Activated CD4-positive, alpha-beta T cell treated with anti-CD3 and anti-CD28 coated beads, Interleukin-2, amount 10 ng/mL, durations not matched to agents 7 days and 5 days (primary cell): ENCODE measurements at regions not wholly inside any gene's neighbourhood (a gene's known extent, or its start where the extent isn't known, plus 50 kb on each side); places are given as distances from the start of the nearest gene placed in this dataset.

Source experiments
- CTCF ChIA-PET: fragments of 350-600 bp; sonication (Branson Sonifier 250); formaldehyde crosslinking; loops from one replicate; lab custom pipeline; 2021; ENCODE audit warnings: antibody characterized with exemption; lab: Charles Lee
- POLR2A ChIA-PET: fragments of 350-600 bp; sonication (Branson Sonifier 250); formaldehyde crosslinking; loops from one replicate; lab custom pipeline; 2021; ENCODE audit warnings: antibody characterized with exemption; lab: Charles Lee
- DNase-seq: peaks from one replicate; pipeline ENCODE4 v3.0.0-alpha.2; 2020
- H3K27ac Mint-ChIP-seq: one replicate; pipeline ENCODE4 v1.8.0; 2021; ENCODE audit warnings: mild to moderate bottlenecking, moderate library complexity, mixed read lengths
- H3K27me3 Mint-ChIP-seq: one replicate; pipeline ENCODE4 v1.8.0; 2021; ENCODE audit warnings: mixed read lengths
- H3K36me3 Mint-ChIP-seq: one replicate; pipeline ENCODE4 v1.8.0; 2021; ENCODE audit warnings: low read depth, mixed read lengths
- H3K4me1 Mint-ChIP-seq: one replicate; pipeline ENCODE4 v1.8.0; 2021; ENCODE audit warnings: mixed read lengths
- H3K4me3 Mint-ChIP-seq: one replicate; pipeline ENCODE4 v1.8.0; 2021; ENCODE audit warnings: mild to moderate bottlenecking, moderate library complexity, mixed read lengths
- H3K9me3 Mint-ChIP-seq: one replicate; pipeline ENCODE4 v1.8.0; 2021; ENCODE audit warnings: mixed read lengths

DNA sequence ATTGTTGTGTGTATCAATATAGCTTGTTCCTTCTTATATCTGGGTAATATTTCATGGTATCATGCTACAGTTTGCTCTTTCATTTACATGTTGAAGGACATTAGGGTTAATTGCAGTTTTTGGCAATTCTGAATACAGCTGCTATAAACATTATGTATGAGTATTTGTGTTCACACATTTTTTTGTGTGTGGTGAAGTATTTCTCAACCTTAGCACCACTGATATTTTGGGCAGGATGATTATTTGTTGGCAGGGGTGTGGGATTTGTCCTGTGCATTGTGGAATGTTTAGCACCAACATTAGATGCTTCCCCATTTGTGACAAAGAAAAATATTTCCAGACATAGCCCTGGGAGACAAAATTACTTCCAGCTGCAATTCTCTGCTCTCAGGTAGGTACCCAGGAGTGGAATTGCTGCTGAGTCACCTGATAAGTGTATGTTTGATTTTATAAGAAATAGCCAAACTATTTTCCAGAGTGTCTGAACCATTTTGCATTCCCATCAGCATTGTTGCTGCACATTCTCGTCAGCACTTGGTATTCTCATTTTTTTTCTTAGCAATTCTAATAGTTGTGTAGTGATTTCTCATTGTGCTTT is 128.2 kb downstream of the SNX19 start:
- CTCF ChIA-PET, result interaction anchor here (0.6 kb wide), 1 partner anchor 293 kb away, joined by 4 read pairs; no protein-coding TSS in a partner anchor
- H3K36me3 Mint-ChIP-seq, result no peaks in the 10 kb centered on the region
- H3K27me3 Mint-ChIP-seq, result peaks cover 6% of the 10 kb centered on the region
- no peaks in the 10 kb centered on the region for H3K4me1 Mint-ChIP-seq
- H3K9me3 Mint-ChIP-seq, result no peaks in the 10 kb centered on the region
- DNase-seq, result no peak
- no peak overlapping the region for H3K27ac Mint-ChIP-seq
- POLR2A ChIA-PET, result no interaction called here
- H3K4me3 Mint-ChIP-seq, result no peak overlapping the region

DNA sequence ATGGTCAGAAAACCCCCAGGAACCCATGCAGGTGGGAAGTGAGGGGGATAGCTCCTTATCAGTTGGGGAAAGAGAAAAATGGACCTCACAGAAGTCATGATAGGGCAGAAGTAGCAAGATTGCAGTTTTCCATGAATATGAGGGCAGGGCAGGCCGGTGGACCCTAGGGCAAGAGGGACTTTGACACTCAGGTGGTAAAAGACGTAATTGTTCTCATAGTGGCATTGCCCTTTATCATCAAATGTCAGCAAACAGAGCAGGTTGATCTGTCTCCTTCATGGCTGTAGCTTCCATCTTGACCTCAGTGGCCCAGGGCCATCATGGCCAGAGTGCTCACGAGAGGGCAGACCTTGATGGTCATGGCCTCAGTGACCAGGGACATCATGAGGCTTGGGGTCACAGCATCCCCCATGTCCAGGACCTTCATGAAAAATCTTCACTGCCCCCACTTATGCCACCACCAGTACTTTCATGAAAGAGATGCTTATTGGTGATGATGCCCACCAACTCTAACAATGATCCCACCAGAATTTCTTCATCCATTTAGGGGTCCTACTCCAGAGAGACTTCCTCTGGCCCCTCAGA is 127.1 kb downstream of the SNX19 start:
- CTCF ChIA-PET, result no interaction called here
- no peaks in the 10 kb centered on the region for H3K36me3 Mint-ChIP-seq
- DNase-seq, result no peak
- H3K27me3 Mint-ChIP-seq, result peaks cover 11% of the 10 kb centered on the region
- no peak overlapping the region for H3K27ac Mint-ChIP-seq
- no peaks in the 10 kb centered on the region for H3K9me3 Mint-ChIP-seq
- H3K4me3 Mint-ChIP-seq, result no peak overlapping the region
- H3K4me1 Mint-ChIP-seq, result no peaks in the 10 kb centered on the region
- POLR2A ChIA-PET, result no interaction called here

DNA sequence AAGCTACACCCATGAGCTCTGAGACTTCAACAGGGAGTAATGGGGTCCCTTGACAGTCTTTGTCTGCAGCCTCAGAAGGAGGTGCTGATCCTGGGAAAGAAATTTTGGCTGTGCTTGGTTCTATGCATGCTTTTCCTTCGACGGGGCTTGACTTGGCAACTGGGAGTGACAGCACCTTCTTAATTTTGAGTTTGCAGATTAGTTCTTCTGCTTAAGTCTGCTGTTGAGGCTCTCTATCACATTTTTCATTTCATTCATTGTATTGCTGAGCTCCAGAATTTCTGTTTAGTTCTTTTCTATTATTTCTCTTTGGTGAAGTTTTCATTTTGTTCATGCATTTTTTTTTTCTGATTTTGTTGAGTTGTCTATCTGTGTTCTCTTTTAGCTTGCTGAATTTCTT is 125.6 kb downstream of the SNX19 start:
- Mint-ChIP-seq H3K27ac (no peak overlapping the region), H3K4me1 (no peaks in the 10 kb centered on the region), H3K9me3 (no peaks in the 10 kb centered on the region), H3K4me3 (no peak overlapping the region), H3K27me3 (peaks cover 12% of the 10 kb centered on the region), H3K36me3 (no peaks in the 10 kb centered on the region)
- no peak for DNase-seq
- POLR2A ChIA-PET, result interaction anchor here (0.5 kb wide), 1 partner anchor 73 kb away, joined by 3 read pairs; no protein-coding TSS in a partner anchor
- CTCF ChIA-PET, result no interaction called here

DNA sequence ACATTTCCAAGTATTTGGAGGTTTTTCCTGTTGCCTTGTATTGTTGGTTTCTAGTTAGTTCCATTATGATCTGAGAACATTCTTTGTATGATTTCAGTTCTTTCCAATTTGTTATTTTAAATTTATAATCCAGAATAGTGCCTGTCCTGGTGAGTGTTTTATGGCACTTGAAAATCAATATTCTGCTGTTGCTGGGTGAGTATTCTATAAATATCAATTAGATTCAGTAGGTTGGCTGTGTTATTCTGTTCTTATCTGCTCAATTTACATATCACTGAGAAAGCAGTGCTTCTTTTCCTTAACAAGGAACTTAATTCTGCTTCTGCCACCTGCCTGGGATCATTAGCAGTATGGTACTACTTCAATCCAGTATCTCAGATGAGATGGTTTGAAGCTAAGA is 123.5 kb downstream of the SNX19 start:
- Mint-ChIP-seq H3K27ac (no peak overlapping the region), H3K4me1 (no peaks in the 10 kb centered on the region), H3K27me3 (peaks cover 12% of the 10 kb centered on the region), H3K9me3 (no peaks in the 10 kb centered on the region), H3K4me3 (no peak overlapping the region), H3K36me3 (no peaks in the 10 kb centered on the region)
- ChIA-PET POLR2A (no interaction called here), CTCF (no interaction called here)
- no peak for DNase-seq

DNA sequence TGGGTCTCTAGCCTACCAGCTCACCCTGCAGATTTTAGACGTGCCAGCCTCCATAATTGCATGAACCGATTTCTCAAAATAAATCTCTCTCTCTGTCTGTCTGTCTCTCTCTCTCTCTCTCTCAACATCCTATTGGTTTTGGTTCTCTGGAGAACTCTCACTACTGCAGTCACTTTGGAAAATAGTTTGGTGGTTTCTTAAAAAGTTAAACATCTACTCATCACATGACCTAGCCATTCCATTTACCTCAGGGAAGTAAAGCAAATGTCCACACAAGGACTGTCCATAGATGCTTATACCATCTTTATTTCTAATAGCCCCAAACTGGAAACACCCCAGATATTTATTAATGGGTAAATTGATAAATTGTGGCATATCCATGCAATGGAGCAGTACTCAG is 119.5 kb downstream of the SNX19 start:
- Mint-ChIP-seq H3K9me3 (no peaks in the 10 kb centered on the region), H3K27me3 (peaks cover 10% of the 10 kb centered on the region), H3K27ac (no peak overlapping the region), H3K36me3 (no peaks in the 10 kb centered on the region), H3K4me1 (no peaks in the 10 kb centered on the region), H3K4me3 (no peak overlapping the region)
- POLR2A ChIA-PET, result no interaction called here
- CTCF ChIA-PET, result no interaction called here
- DNase-seq, result no peak

DNA sequence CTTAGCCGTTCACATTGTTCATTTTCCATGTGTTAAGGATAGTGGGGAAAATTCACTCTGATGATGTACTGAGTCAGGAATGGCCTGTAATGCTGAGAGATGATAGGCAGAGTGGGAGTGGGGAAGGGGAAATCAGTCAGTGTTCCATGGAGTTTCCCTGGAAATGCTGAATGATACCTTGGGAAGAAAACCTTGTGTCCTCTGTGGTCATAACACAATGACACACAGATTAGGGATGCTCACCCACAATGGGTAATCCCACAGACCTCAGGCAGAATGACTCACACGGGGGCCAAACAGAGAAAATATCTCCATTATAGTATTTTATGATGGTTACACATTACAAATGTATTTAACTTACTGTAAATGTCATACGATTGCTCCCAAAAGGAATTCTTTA is 118.0 kb downstream of the SNX19 start:
- Mint-ChIP-seq H3K27ac (no peak overlapping the region), H3K9me3 (no peaks in the 10 kb centered on the region), H3K36me3 (no peaks in the 10 kb centered on the region), H3K27me3 (peaks cover 4% of the 10 kb centered on the region), H3K4me1 (no peaks in the 10 kb centered on the region), H3K4me3 (no peak overlapping the region)
- POLR2A ChIA-PET, result no interaction called here
- CTCF ChIA-PET, result no interaction called here
- DNase-seq, result no peak

DNA sequence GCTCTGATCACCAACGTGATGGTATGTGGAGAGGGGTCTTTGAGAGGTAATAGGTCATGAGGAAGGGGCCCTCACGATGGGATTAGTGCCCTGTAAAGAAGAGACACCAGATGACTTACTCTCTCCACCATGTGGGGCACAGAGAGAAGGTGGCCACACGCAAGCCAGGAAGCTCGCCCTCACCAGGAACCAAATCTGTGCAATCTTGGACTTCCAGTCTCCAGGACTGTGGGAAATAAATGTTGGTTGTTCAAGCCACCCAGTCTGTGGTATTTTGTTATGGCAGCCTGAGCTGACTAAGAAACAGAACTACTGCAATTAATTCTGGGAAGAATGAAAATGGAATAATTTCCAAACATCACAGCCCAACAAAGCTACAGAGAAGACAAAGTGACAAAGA is 117.5 kb downstream of the SNX19 start:
- Mint-ChIP-seq H3K27ac (no peak overlapping the region), H3K4me1 (no peaks in the 10 kb centered on the region), H3K27me3 (peaks cover 3% of the 10 kb centered on the region), H3K9me3 (no peaks in the 10 kb centered on the region), H3K4me3 (no peak overlapping the region), H3K36me3 (no peaks in the 10 kb centered on the region)
- ChIA-PET CTCF (no interaction called here), POLR2A (no interaction called here)
- DNase-seq, result no peak

DNA sequence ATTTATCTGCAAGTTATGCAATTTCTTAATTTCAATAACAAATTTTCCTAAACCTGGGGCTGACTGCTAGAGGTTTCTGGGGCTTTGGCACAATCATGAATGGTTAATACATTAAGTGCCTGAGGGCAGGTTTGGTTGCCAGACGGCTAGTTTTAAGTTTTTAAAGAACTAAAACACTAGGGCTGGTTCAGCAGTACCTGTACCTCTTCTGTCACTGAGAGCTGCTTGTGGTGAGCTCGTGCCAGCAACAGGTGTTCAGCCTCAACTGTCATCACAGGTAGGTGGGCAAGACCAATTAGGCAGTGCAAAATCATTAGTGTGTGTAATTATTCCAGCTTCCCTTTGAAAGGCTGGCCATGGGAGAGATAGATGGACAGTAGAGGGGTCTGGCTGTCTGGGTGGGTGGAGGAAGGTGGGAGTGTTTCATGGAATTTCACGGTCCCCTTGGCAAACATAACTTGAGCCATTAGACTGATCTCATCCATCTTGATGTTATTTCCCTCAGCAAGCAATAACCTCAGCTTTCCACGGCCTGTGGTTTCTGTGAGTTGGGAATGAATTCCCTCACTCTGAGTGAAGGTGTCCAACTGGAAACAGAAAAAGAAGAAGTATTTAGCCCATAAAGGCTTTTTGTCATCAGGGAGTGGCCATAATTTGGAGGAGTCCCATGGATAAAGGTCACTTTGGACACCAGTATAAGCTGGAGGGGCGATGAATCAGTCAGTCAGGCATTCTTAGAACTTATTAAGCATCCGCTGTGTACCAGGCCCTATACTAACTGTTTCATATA is 114.8 kb downstream of the SNX19 start:
- Mint-ChIP-seq H3K36me3 (no peaks in the 10 kb centered on the region), H3K27me3 (no peaks in the 10 kb centered on the region), H3K4me3 (no peak overlapping the region), H3K27ac (no peak overlapping the region), H3K4me1 (no peaks in the 10 kb centered on the region), H3K9me3 (no peaks in the 10 kb centered on the region)
- POLR2A ChIA-PET, result no interaction called here
- CTCF ChIA-PET, result no interaction called here
- DNase-seq, result no peak

DNA sequence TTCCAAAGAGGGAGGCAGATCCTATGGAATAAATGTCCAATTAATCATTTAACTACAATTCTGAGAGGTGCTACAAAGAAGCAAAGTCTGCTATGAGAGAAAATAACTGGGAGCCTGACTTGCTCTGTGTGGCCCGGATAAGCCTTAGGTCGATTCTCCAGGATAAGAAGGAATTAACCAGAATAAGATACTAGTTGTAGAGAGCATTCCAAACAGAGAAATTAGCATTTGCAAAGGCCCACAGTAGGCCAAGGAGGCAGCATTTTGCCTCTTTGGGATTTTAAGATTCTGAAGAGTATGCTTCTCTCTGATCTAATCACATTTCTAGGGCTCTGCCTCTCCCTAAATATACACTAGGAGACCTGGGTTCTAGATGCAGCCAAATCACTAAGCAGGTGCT is 113.7 kb downstream of the SNX19 start:
- no peaks in the 10 kb centered on the region for H3K36me3 Mint-ChIP-seq
- ChIA-PET CTCF (interaction anchor here (1.5 kb wide), 1 partner anchor 349 kb away, joined by 3 read pairs; no protein-coding TSS in a partner anchor), POLR2A (no interaction called here)
- H3K27me3 Mint-ChIP-seq, result no peaks in the 10 kb centered on the region
- H3K9me3 Mint-ChIP-seq, result no peaks in the 10 kb centered on the region
- H3K27ac Mint-ChIP-seq, result no peak overlapping the region
- no peaks in the 10 kb centered on the region for H3K4me1 Mint-ChIP-seq
- no peak for DNase-seq
- no peak overlapping the region for H3K4me3 Mint-ChIP-seq

DNA sequence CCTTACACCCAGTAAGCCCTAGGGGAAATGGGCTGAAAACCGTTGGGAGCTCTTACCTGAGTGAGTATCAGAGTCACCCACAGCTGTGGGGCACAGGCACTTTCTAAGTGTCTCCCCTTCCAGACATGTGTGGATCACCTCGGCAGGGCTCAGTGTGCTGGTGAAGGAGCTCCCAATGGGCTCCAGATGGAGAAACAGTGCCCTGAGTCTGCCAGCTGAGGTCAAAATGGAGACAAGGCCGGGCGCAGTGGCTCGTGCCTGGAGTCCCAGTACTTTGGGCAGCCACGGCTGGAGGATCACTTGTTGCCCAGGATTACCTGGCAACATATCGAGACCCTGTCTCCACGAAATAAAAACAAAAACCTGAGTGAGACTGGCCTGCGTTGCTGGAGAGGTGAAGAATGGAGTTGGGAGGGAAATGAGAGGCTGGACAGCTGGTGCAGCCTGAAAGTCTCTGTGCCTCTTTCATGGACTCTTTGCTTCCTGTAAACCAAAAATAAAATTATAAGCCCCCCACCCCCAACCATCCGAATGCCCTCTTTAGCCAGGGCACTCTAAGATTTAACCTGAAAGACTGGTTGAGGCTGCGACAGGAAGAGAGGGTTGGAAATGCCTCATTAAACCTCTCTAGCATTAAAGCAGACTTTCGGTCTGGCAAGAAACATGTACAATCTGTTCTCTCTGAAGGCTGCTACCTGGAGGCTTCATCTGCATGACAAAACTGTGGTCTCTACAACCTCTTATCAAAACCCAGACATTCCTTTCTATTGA is 111.8 kb downstream of the SNX19 start:
- Mint-ChIP-seq H3K9me3 (no peaks in the 10 kb centered on the region), H3K27me3 (no peaks in the 10 kb centered on the region), H3K4me1 (no peaks in the 10 kb centered on the region), H3K27ac (no peak overlapping the region), H3K36me3 (no peaks in the 10 kb centered on the region), H3K4me3 (no peak overlapping the region)
- DNase-seq, result no peak
- CTCF ChIA-PET, result interaction anchor here (1.5 kb wide), 1 partner anchor 351 kb away, joined by 3 read pairs; no protein-coding TSS in a partner anchor
- POLR2A ChIA-PET, result no interaction called here

DNA sequence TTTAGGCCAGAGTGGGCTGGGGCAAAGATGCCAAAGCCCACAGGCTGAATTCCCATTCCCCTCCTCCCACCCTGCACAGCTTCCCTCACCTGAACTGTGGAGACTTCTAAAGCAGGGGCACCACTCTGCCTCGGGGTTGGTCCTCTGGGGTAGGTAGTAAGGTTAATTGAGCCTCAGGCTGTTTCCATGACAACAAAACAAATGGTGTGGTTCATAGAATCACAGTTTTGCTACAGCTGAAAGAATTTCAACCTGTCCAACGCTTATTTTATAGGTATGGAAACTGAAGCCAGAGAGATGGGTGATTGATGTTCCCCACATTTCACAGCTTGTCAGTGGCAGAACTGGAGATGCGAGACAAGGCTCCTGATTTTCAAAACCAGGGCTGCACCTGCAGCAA is 109.5 kb downstream of the SNX19 start:
- Mint-ChIP-seq H3K4me1 (no peaks in the 10 kb centered on the region), H3K27ac (no peak overlapping the region), H3K9me3 (no peaks in the 10 kb centered on the region), H3K27me3 (no peaks in the 10 kb centered on the region), H3K36me3 (no peaks in the 10 kb centered on the region), H3K4me3 (no peak overlapping the region)
- ChIA-PET POLR2A (no interaction called here), CTCF (interaction anchor here (0.5 kb wide), 1 partner anchor 123 kb away, joined by 3 read pairs; no protein-coding TSS in a partner anchor)
- DNase-seq, result no peak

DNA sequence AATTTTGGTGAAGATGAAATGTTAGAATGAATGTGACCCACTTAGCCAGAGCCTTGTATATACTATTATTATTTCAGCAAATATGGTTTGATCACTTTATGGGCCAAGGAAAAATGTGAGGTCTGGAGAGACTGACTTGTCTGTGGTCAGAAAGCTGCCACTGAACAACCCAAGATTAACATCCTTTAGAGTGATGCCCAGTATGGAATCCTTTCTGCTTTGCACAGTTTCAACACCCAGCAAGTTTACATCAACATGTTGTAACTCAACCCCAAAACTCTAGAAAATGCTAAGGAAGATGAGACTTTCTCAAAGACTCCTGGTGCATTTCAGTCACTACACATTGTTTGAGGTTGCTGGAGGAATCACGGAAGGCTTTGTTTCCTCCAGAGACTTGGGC is 107.7 kb downstream of the SNX19 start:
- no peak overlapping the region for H3K27ac Mint-ChIP-seq
- H3K4me3 Mint-ChIP-seq, result no peak overlapping the region
- H3K9me3 Mint-ChIP-seq, result no peaks in the 10 kb centered on the region
- ChIA-PET CTCF (no interaction called here), POLR2A (no interaction called here)
- no peaks in the 10 kb centered on the region for H3K4me1 Mint-ChIP-seq
- no peaks in the 10 kb centered on the region for H3K36me3 Mint-ChIP-seq
- no peak for DNase-seq
- no peaks in the 10 kb centered on the region for H3K27me3 Mint-ChIP-seq

DNA sequence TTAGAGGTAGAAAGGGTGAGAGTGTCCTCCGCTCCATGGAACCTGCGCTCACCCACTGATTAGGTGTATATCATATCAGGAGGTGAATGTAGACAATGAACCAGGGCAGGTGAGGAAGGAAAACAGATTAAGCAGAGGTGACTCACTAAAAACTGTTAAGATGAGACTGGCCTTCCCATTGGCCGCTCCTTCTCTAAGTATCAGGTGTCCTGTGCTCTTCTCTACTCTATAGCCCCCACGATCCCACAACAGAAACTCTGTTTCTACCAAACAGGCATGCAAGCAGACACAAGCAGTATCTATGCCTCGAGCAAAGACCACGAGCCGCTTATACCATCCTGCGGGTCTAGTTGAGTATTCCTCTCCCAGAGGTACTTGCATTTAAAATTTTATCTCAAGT is 103.1 kb downstream of the SNX19 start:
- CTCF ChIA-PET, result interaction anchor here (1.4 kb wide), 1 partner anchor 81 kb away, joined by 3 read pairs; no protein-coding TSS in a partner anchor

More for the DNA sequence above, 103.1 kb downstream of the SNX19 start:
- no peak overlapping the region for H3K27ac Mint-ChIP-seq
- POLR2A ChIA-PET, result no interaction called here
- H3K36me3 Mint-ChIP-seq, result no peaks in the 10 kb centered on the region
- no peaks in the 10 kb centered on the region for H3K9me3 Mint-ChIP-seq
- H3K27me3 Mint-ChIP-seq, result no peaks in the 10 kb centered on the region
- DNase-seq, result no peak
- no peak overlapping the region for H3K4me3 Mint-ChIP-seq
- no peaks in the 10 kb centered on the region for H3K4me1 Mint-ChIP-seq
